SK-N-MC (cell line): ENCODE measurements at regions not wholly inside any gene's neighbourhood (a gene's known extent, or its start where the extent isn't known, plus 50 kb on each side); places are given as distances from the start of the nearest gene placed in this dataset.

Source experiments
- EZH2 ChIP-seq: fragments of 200-600 bp; sonication (generic); IDR thresholded peaks from one replicate; pipeline ENCODE4 v1.6.1; 2017; ENCODE audit warnings: antibody characterized with exemption
- FOXP2 ChIP-seq: optimal IDR thresholded peaks from 2 replicates; pipeline ENCODE3; 2011; ENCODE audit warnings: mild to moderate bottlenecking, moderate library complexity; ENCODE audit not compliant: insufficient read depth; ENCODE audit errors: extremely low read length, control extremely low read depth
- POLR2AphosphoS5 ChIP-seq: IDR thresholded peaks from 2 replicates; pipeline ENCODE4 v1.6.1; 2012; ENCODE audit warnings: mild to moderate bottlenecking, low read depth, low read length, borderline replicate concordance

DNA sequence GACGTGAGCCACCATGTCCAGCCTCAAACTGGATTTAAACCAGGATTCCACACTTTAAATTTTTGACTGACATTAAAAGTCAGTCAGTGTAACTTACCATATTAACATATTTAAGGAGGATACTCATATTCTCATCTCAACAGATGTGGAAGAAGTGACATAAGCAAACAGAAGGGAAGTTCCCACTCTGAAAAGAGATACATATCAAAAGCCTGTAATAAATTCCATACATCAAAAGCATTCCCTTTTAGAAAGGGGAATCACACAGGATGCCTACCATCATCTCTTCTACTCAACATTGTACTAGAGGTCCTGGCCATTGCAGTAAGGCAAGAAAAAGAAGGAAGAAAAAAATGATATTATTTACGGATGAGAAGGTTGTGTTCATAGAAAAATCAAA, 618.2 kb upstream of the DIPK2B start:
- TF ChIP-seq EZH2, result no peak
- no peak for TF ChIP-seq POLR2AphosphoS5
- no peak for TF ChIP-seq FOXP2
